HepG2 (cell line): ENCODE measurements at regions not wholly inside any gene's neighbourhood (a gene's known extent, or its start where the extent isn't known, plus 50 kb on each side); places are given as distances from the start of the nearest gene placed in this dataset.
"Not testable (repeated sequence)": the region's sequence is repeated elsewhere in the genome, so short reads cannot be mapped to it uniquely, and the experiment has no call there.

ENCODE experiments used
- ATF2 ChIP-seq: sonication (generic); formaldehyde crosslinking; IDR thresholded peaks from 2 replicates; pipeline ENCODE4 v1.4.0; 2020; ENCODE audit warnings: missing genetic modification reagents
- ETV6 ChIP-seq: sonication (generic); formaldehyde crosslinking; conservative IDR thresholded peaks from 2 replicates; pipeline ENCODE4 v1.4.0; 2020; ENCODE audit warnings: missing genetic modification reagents
- SMC3 ChIP-seq: IDR thresholded peaks from 2 replicates; pipeline ENCODE4 v1.6.1; 2011; ENCODE audit warnings: low read length, improper control_type of control experiment
- ZNF10 ChIP-seq: sonication (generic); formaldehyde crosslinking; IDR thresholded peaks from 2 replicates; pipeline ENCODE4 v1.4.0; 2020; ENCODE audit warnings: mild to moderate bottlenecking, low read depth, missing genetic modification reagents, borderline replicate concordance
- ZNF713 ChIP-seq: sonication (generic); formaldehyde crosslinking; IDR thresholded peaks from 2 replicates; pipeline ENCODE4 v1.4.0; 2020; ENCODE audit warnings: mild to moderate bottlenecking, missing genetic modification reagents
- TF ChIP-seq, protein P1 (sequence below): sonication (generic); formaldehyde crosslinking; IDR thresholded peaks from 2 replicates; pipeline ENCODE4 v1.5.0; 2020; ENCODE audit warnings: mild to moderate bottlenecking, missing genetic modification reagents, moderate library complexity
- TF ChIP-seq, protein P2 (sequence below): sonication (generic); formaldehyde crosslinking; IDR thresholded peaks from 2 replicates; pipeline ENCODE4 v1.5.0; 2020; ENCODE audit warnings: missing genetic modification reagents, mild to moderate bottlenecking, borderline replicate concordance

- TF ChIP-seq, protein P1, sequence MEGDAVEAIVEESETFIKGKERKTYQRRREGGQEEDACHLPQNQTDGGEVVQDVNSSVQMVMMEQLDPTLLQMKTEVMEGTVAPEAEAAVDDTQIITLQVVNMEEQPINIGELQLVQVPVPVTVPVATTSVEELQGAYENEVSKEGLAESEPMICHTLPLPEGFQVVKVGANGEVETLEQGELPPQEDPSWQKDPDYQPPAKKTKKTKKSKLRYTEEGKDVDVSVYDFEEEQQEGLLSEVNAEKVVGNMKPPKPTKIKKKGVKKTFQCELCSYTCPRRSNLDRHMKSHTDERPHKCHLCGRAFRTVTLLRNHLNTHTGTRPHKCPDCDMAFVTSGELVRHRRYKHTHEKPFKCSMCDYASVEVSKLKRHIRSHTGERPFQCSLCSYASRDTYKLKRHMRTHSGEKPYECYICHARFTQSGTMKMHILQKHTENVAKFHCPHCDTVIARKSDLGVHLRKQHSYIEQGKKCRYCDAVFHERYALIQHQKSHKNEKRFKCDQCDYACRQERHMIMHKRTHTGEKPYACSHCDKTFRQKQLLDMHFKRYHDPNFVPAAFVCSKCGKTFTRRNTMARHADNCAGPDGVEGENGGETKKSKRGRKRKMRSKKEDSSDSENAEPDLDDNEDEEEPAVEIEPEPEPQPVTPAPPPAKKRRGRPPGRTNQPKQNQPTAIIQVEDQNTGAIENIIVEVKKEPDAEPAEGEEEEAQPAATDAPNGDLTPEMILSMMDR (CRISPR knock-in tag): not testable (repeated sequence)
- not testable (repeated sequence) for TF ChIP-seq ZNF10; ZNF713 (CRISPR knock-in tag); SMC3; ATF2 (CRISPR knock-in tag); ETV6 (CRISPR knock-in tag)
- TF ChIP-seq, protein P2, sequence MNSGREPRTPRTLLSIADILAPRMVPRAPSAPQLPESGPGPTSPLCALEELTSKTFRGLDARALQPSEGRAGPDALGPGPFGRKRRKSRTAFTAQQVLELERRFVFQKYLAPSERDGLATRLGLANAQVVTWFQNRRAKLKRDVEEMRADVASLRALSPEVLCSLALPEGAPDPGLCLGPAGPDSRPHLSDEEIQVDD (CRISPR knock-in tag): not testable (repeated sequence)
These were observed 315.7 kb downstream of the BCL2L11 start for GRCh38 chr2:111436411-111436810.
